Stimulated activated CD4-positive, alpha-beta T cell treated with anti-CD3 and anti-CD28 coated beads, Interleukin-12 subunit alpha, Interleukin-12 subunit beta, amount 100 ng/mL, for 48 hours (primary cell): ENCODE measurements at regions not wholly inside any gene's neighbourhood (a gene's known extent, or its start where the extent isn't known, plus 50 kb on each side); places are given as distances from the start of the nearest gene placed in this dataset.
"Not testable (repeated sequence)": the region's sequence is repeated elsewhere in the genome, so short reads cannot be mapped to it uniquely, and the experiment has no call there.

Experiments used
- DNase-seq, 3 donors: peaks; one replicate each; pipeline ENCODE4 v3.0.0-alpha.2; 2020; ENCODE audit warnings: low read depth in 2 of 3, low spot score in 1 of 3

DNA sequence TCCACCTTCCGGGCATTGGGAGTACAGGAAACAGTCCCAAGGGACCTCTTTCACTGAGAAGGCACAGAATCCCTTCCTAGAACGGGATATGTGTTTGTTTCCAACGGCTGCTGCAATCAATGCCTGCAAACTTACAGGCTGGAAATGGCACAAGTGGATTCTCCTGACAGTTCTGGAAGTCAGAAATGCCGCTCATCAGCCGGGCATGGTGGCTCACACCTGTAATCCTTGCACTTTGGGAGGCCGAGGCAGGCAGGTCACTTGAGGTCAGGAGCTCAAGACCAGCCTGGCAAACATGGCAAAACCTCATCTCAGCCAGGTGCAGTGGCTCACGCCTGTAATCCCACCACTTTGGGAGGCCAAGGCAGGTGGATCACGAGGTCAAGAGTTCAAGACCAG is 97.0 kb upstream of the FGF3 start:
- not testable (repeated sequence) for DNase-seq

DNA sequence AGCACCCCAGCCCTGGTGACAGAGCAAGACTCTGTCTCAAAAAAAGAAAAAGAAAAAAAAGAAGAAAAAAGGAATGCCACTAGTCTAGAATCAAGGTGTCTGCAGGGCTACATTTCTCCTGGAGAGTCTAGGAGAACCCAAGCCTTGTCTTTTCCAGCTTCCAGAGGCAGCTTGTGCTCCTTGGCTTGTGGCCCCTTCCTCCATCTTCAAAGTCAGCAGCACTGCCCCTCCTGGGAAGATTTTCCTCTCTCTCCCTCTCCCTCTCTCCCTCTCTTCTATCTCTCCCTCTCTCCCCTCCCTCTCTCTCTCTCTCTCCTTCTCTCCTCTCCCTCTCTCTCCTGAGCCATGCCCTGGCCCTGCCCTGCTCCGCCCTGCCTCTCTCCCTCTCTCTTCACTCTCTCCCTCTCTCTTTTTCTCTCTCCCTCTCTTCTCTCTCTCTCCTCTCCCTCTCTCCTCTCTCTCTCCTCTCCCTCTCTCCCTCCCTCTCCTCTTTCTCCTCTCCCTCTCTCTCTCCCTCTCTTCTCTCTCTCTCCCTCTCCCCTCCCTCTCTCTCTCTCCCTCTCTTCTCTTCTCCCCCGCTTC is 97.7 kb upstream of the FGF3 start:
- no peak for DNase-seq

DNA sequence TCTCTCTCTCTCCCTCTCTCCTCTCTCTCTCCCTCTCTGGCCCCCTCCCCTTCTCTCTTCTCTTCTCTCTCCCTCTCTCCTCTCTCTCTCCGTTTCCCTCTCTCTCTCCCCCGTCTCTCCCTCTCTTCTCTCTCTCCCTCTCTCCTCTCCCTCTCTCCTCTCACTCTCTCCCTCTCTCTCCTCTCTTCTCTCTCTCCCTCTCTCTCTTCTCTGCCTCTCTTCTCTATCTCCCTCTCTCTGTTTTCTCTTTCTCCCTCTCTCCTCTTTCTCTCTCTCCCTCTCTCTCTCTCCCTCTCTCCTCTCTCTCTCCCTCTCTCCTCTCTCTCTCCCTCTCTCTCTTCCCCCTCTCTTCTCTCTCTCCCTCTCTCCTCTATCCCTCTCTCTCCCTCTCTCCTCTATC is 98.3 kb upstream of the FGF3 start:
- no peak for DNase-seq

DNA sequence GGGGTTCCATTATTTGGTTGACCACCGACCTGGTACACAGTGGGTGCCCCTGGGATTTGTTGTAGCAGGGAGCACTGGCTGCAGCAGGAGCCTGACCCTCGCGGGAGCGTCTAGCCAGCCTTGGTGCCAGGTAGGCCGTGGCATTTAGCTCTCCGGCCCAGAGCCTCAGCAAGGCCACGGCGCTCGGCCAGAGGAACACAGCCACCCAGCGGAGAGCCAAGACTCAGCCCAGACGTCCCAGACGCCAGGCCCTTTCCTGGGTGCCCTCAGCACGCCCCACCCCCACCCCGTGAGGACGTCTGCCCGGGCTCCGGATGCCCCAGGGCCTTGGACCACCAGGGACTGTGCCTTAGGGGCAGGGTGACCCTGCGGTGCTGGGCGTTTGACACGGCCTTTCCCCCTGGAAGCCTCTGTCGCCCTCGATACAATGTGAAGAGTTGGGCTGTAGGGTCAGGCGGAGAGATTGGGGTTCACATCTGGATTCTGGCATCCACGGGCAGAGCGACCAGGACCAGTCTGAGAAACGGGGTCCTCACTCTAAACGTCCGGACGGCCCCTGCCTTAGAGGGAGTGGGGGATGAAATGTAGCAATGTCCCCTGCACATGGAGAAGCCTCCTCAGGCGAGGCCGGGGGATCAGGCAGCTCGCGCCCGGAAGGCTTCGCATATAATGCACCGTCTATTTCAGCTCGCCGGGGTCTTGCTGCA is 99.2 kb upstream of the FGF3 start:
- no peak for DNase-seq

DNA sequence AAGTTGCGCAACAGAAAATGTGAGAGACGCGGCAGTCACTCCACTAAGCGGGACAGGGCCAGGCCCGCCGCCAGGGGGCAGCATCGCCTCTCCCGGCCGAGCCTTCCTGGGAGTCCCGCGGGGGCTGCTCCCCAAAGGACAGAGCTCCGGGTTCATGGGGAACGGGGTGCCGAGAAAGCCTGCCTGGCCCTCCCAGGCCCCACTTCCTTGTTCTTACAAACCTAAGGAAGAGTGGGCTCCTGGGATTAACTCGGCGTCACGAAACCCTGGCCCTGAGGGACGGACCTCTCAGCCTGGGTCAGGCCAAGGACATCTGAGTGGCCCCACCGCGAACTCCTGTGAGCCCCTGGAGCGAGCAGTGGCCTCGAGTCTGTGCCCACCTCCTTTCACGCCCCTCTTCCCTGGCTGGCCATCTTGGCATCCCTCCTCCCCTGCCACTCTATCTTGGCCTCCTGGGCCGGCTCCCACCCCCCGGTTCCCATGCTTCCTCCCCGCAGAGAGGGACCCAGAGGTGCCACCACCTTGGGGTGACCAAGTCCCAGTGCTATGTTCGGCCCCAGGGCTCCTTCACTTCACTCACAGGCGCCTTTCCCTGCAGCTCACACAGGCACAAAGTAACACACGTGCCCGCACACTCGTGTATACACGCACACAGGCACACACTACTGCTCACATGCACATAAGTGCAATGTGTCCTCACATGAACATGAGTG is 99.9 kb upstream of the FGF3 start:
- peak; percentile 58 to 73 (median 60) for DNase-seq

DNA sequence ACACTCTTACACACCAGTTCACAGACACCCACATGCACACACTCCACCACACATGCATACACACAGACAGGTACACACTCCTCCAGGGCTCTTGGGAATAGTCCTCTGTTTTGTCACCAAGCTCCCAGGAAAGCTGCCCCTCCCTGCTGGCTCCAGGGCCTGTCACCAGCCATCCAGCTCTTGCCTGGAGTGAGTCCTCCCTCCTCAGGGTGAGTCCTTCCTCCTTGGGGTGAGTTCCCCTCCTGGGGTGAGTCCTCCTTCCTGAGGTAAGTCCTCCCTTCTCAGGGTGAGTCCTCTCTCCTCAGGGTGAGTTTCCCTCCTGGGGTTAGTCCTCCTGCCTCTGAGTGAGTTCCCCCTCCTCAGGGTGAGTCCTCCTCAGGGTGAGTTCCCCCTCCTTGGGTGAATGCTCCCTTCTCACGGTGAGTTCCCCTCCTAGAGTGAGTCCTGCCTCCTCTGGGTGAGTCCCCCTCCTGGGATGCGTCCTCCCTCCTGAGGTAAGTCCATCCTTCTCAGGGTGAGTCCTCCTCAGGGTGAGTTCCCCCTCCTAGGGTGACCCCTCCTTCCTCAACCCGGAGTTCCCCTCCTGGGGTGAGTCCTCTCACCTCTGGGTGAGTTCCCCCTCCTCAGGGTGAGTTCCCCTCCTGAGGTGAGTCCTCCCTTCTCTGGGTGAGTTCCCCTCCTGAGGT is 100.6 kb upstream of the FGF3 start:
- DNase-seq: no peak

DNA sequence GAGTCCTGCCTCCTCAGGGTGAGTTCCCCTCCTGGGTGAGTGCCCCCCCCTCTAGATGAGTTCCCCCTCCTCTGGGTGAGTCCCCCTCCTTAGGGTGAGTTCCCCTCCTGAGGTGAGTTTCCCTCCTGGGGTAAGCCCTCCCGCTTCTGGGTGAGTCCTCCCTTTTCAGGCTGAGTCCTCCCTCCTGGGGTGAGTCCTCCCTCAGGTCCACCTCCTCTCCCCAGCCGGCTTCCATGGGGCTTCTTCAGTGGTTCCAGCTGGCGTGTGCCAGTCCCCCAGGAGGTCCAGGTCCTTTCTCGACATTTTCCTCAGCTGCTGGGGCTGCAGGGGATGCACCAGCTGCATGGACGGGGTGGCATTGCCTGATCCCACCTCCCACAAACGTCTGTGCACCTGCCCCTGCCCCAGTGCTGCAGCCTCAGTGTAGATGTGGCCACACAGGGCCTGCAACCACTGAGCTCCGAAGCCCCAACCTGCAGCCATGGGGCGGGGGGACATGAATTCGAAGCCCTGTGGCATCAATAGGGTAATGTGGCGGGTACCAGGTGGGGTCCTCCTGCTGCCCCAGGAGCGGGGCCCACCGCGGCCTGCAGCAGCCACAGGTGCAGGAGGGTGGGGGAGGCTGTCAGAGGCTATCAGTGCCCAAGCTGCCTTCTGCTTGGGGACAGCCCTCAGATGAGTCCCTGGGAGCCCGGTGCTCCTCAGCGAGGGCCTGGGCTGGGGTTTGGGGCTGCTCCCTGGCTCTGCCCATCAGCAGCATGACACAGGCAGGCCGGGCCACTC is 101.3 kb upstream of the FGF3 start:
- DNase-seq: no peak

DNA sequence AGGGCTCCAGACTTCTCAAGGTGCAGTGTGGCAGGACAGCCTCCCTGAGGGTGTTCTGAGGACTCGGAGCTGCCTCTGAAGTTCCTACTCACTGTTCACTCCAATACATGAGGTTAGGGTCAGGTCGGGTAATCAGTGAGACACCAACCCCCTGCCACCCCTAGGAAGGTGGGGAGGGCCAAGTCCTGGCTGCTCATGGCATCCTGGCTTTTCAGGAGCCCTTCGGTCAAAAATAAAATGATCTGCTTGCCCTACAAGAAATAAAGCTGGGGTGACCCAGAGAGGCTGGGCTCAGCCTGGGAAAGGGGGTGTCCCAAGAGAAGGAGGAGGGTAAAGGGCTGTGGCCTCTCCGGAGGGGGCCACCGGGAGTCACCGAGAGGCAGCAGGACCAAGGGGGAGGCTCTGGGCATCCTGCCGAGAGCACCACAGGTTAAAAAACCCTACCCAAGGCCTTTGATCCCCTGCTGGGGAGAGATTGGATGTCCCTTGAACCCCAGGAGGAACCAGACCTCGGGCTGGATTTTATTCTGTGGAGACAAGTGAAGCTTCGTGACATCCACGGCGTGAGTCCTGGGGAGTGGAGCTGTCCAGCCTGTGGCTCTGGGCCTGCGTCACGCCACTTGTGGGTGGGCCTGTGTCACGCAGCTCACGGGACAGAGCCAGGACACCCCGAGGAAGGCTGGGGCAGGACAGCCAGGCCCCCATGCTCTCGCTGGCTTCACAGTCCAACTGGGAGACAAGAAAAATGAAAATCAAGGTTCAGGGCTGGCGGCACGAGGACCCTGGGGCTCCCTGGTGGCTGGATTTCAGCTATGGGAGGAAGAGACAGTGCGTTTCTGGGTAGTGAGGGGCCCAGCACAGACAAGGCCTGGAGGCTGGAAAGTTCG is 102.2 kb upstream of the FGF3 start:
- DNase-seq: no peak

DNA sequence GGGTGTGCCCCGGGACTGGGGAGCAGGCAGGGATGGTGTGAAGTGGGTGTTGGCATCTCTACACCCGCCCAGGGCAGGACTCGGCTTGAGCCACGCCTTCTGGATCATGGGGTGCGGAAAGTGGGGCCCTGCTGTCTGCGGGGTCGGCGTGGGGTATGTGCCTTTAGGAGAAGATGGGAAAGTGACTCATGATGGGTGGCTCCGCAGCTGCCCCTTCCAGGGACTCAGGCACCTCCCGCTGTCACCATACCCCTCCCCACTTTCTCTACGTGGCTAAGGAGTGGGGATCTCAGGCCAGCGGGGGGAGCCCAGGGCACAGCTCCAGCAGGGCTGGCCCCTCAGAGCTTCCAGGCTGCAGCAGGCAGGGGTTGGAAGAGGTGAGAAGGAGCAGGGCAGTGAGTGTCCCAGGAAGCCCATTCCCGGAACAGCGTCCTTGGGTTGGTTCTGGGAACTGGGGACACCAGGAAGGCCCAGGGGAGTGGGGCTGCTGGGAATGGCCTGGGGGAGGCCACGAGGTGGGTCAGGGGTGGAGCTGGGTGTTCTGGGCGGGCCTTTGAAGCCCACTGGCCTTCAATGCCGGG is 102.9 kb upstream of the FGF3 start:
- DNase-seq: no peak

DNA sequence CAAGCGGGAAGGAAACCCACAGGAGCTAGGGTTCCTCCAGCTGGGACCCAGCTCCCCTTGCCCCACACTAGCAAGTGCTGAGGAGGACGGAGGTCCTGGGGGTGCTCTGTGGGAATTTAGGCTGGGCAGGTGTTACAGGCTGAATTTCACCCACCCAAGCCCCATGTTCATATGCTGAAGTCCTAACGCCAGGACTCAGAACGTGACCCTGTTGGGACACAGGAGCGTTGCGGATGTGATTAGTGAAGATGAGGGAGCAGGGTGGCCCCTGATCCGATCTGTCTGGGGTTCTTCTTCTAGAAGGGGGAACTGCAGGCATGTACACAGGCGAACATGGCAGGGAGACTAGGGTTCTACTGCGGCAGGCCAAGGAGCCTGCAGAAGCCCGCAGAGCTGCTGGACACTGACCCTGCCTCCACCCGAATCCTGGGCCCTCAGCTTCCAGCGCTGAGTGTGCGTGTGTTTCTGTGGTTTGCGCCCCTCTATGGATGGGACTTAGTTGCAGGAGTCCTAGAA is 103.4 kb upstream of the FGF3 start:
- no peak for DNase-seq

DNA sequence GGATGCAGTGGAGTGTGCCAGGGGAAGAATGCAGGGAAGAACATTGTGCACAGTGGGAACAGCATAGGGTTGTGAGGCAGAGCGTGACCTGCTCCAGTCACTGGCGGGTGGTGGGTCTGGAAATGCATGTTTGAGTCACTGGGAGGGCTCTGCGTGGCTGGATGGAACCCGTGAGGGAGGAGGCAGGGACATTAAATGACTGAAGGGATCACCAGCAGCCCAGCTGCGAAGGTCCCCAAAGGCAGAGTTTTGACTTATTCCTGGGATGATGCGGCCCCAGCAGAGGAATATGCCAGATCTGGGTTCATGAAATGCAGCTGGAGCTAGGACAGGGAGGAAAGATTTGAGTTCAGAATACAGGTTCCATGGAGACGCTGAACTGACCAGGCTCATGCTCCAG is 104.0 kb upstream of the FGF3 start:
- DNase-seq: no peak

DNA sequence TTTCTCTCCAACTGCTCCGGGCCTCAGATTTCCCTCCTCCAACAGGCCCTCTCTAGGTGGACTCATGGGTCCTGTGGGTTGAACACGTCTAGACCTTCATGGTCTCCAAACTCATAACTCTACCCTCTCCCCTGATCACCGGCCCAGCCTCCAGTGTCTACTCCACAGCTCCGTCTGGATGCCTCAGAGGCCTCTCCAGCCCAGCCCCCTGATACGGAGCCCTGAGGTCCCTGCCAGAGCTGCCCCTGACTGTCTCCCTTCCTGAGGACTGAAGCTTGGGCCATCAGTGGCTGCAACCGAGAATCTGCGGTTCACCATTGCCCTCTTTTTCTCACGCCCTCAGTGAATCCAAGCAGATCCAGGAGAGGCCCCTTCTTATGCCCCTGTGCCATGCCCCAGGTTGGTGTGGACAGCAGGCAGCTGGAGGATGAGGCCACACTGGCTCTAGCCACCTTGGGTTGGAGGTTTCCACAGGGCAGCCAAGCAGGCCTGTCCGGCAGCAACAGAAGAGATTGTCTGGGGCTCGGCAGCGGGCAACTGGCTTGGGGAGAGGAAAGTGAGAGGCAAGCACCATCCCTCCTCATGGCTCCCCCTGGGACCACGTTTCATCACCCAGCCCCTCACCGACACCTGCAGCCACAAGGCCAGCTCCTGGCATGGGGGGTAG is 104.6 kb upstream of the FGF3 start:
- DNase-seq: no peak

DNA sequence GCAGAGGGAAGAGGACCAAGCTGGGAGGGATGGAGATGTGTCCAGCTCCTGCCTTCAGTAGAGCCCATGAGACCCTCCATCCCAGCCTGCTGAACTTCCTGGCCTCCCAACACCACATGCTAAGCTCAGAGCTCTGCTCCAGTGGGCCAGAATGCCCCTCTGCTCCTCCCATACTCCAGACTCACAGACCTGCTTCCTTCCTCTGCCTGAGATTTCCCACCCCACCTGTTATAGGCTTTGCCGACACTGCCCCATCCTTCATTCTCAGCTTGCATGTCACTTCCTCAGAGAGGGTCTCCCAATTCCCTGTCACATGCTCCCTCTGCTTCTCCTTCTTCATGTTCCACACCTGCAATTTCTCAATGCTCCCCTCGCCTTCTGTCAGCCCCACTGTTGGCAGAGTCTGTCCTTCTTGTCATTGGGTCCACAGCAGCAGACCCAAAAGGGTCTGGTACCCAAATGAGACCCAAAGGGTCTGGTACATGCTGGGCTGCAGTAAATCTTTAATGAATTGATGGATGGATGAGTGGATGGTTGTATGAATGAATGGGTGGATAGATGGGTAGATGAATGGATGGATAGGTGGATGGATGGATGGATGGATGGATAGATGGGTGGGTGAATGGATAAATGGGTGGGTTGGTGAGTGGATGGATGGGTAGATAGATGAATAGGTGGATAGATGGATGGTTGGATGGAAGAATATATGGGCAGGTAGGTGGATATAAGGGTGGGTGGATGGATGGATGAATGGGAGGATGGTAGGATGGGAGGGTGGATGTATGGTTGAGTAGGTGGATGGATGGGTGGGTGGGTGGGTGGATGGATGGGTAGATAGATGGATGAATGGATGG is 105.3 kb upstream of the FGF3 start:
- DNase-seq: no peak

DNA sequence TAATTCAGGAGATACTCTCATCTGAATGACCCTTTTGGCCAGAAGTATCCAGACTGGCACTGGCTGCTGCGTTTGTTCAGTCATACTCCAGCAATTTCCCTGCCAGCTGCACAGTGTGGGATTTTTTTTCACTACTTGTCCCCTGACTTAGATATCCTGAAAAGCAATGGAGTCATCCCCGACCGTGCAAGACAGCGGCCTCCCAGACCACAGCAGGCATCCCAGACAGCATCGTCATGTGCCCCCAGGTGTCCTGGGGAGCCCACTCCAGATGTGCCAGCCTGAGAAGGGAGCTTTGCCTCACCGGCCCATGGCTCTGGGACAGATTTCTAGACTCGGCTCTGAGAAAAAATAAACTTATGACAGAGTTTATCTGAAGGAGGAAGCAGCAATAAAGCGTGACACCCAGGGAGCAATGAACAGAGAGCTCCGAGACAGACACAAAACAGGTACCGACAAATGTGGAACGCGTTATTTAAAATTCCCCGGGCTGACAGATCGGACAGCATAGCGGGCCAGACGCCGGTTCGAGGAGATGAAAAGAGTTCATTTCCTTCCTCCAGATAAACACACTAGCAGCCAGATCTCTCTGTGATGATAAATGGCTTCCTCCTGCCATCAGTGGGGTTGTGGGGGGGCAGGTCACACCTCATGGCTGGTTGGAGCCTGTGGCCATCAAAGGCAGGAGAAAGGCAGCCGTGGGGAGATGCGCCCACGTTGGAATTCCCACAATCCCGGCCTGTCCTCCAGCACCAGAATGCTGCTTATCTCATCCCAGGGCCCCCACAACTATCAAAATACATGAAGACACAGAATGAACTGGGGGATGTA is 106.4 kb upstream of the FGF3 start:
- no peak for DNase-seq

DNA sequence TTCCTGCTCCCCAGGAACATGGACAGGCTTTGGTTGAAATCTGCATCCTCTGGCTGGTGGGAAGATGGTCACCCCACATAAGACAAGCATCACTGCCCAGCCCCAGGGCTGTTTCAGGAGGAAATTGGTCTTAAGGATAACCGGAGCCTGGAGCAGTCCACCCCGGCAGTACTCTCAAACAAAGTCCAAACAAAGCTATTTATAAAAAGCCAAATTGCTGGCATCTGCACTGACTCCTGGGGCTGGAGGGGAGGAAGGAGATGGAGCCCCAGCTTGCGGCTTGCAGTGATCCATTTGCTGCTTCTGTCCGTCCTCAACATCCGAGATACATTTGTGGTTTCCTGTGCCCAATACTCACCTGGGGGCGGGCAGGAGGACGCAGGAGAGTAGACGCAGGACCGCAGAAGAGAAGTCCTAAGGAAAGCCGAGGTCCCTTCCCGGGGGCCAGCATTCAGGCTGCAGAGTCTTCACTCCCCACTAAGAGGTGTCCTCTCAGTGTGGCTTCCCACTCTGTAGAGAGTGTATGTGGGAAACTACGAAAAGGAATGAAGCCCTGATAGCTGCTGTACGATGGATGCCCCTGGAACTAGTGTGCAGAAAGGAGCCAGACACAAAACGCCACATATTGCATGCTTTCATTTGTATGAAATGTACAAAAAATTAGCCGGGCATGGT is 107.3 kb upstream of the FGF3 start:
- no peak for DNase-seq

DNA sequence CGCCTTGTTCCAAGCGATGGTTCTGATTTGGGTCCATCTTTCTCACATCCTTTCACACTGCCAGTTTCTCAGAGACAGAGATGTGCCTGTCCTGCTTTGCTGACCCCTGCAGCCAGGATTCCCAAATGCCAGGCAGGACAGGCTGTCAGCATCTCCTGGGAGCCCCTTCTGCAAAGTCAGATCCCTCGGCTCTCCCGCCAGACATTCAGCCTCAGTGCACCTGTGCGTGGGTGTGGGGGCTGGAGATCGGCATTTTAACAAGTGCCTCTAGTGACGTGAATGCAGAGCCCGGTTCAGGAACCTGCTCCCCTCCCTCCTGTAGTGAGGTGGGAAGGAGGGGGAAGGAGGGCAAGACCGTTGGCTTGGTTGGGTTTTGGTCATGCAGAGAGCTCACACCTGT is 108.9 kb upstream of the FGF3 start:
- DNase-seq: no peak

DNA sequence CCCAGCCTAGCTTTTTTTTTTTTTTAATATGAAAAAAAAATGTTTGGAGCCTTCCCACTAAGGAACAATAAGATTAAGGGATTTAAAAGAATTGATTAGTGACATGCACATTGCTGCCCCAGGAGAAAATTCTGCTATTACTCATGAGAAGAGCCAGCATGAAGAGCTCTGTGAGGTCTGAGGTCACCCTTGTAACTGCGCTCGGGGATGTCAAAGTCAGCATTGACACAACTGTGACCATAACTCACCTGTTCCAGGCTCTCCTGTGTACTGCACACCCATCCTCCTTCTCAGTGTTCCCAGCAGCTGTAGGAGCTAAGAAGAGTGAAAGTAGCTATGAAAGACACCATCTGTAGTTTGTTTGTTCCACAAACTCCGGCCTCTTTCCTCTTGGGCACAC is 109.8 kb upstream of the FGF3 start:
- no peak for DNase-seq
